NOMO-1 treated with DMSO at 0.1 percent for 48 hours (cell line): ENCODE measurements at regions not wholly inside any gene's neighbourhood (a gene's known extent, or its start where the extent isn't known, plus 50 kb on each side); places are given as distances from the start of the nearest gene placed in this dataset.
"Not testable (repeated sequence)": the region's sequence is repeated elsewhere in the genome, so short reads cannot be mapped to it uniquely, and the experiment has no call there.

Source experiments
- DNase-seq: peaks from one replicate; lab custom pipeline; 2025; ENCODE audit not compliant: unreplicated experiment; lab: John Stamatoyannopoulos, UW

GRCh38 chrX:28408017-28408723, 179.1 kb upstream of the IL1RAPL1 start:
- DNase-seq = no peak

- no peak for DNase-seq
Measured at GRCh38 chrX:28398342-28398741, 188.9 kb upstream of the IL1RAPL1 start.

- DNase-seq = no peak
Measured at GRCh38 chrX:28391528-28391927, 195.7 kb upstream of the IL1RAPL1 start.

- no peak for DNase-seq
Measured at GRCh38 chrX:28379103-28379502, 208.1 kb upstream of the IL1RAPL1 start.

GRCh38 chrX:28367649-28368048, 219.6 kb upstream of the IL1RAPL1 start:
- DNase-seq = not testable (repeated sequence)

GRCh38 chrX:28351801-28352200, 235.4 kb upstream of the IL1RAPL1 start:
- DNase-seq = no peak

GRCh38 chrX:28349888-28350287, 237.4 kb upstream of the IL1RAPL1 start:
- DNase-seq = no peak

- peak; percentile 91 for DNase-seq
Measured at GRCh38 chrX:28347476-28347875, 239.8 kb upstream of the IL1RAPL1 start.

- DNase-seq = no peak
Measured at GRCh38 chrX:28329156-28329555, 258.1 kb upstream of the IL1RAPL1 start.

- no peak for DNase-seq
Measured at GRCh38 chrX:28324321-28324721, 262.9 kb upstream of the IL1RAPL1 start.

GRCh38 chrX:28321286-28321685, 266.0 kb upstream of the IL1RAPL1 start:
- DNase-seq = no peak

GRCh38 chrX:28312965-28313364, 274.3 kb upstream of the IL1RAPL1 start:
- peak; percentile 12 for DNase-seq

GRCh38 chrX:28312259-28312658, 275.0 kb upstream of the IL1RAPL1 start:
- no peak for DNase-seq

- DNase-seq = no peak
Measured at GRCh38 chrX:28311466-28311865, 275.8 kb upstream of the IL1RAPL1 start.

- DNase-seq = no peak
Measured at GRCh38 chrX:28303486-28303885, 283.8 kb upstream of the IL1RAPL1 start.

GRCh38 chrX:28278726-28279125, 297.5 kb upstream of the DCAF8L1 start:
- DNase-seq = no peak

- DNase-seq = no peak
Measured at GRCh38 chrX:28278251-28278650, 297.0 kb upstream of the DCAF8L1 start.

- DNase-seq = no peak
Measured at GRCh38 chrX:28273736-28274135, 292.5 kb upstream of the DCAF8L1 start.

- no peak for DNase-seq
Measured at GRCh38 chrX:28246675-28247074, 265.4 kb upstream of the DCAF8L1 start.

GRCh38 chrX:28229217-28229616, 248.0 kb upstream of the DCAF8L1 start:
- no peak for DNase-seq

GRCh38 chrX:28225513-28225912, 244.3 kb upstream of the DCAF8L1 start:
- DNase-seq = no peak

GRCh38 chrX:28223991-28224390, 242.7 kb upstream of the DCAF8L1 start:
- DNase-seq = no peak

GRCh38 chrX:28223469-28223868, 242.2 kb upstream of the DCAF8L1 start:
- DNase-seq = no peak
